Neural progenitor cell (in vitro differentiated cells): ENCODE measurements at regions not wholly inside any gene's neighbourhood (a gene's known extent, or its start where the extent isn't known, plus 50 kb on each side); places are given as distances from the start of the nearest gene placed in this dataset.
A peak's percentile ranks its signal among the peaks of the same experiment; 100 is the strongest.

Experiments used
- DNase-seq: peaks from one replicate; pipeline ENCODE4 v3.0.0-alpha.2; 2016; ENCODE audit warnings: low spot score
- H2AFZ ChIP-seq: fragments of 200-600 bp; sonication (generic); replicated peaks from 2 replicates; pipeline ENCODE4 v1.6.1; 2016; ENCODE audit warnings: antibody characterized with exemption
- H3F3A ChIP-seq: fragments of 200-600 bp; sonication (generic); 2 replicates; pipeline ENCODE4 v1.6.1; 2016; ENCODE audit warnings: antibody characterized with exemption, low read depth
- H3K27ac ChIP-seq: fragments of 200-600 bp; sonication (generic); 2 replicates; pipeline ENCODE4 v1.5.1; 2016; ENCODE audit warnings: mild to moderate bottlenecking
- H3K27me3 ChIP-seq: fragments of 200-600 bp; sonication (generic); 2 replicates; pipeline ENCODE4 v1.6.1; 2016; ENCODE audit warnings: mild to moderate bottlenecking, moderate library complexity
- H3K36me3 ChIP-seq: fragments of 200-600 bp; sonication (generic); 2 replicates; pipeline ENCODE4 v1.5.1; 2016
- H3K4me1 ChIP-seq: fragments of 200-600 bp; sonication (generic); 2 replicates; pipeline ENCODE4 v1.6.1; 2016; ENCODE audit warnings: mixed run types
- H3K4me2 ChIP-seq: fragments of 200-600 bp; sonication (generic); 2 replicates; pipeline ENCODE4 v1.6.1; 2016
- H3K4me3 ChIP-seq: fragments of 200-600 bp; sonication (generic); 2 replicates; pipeline ENCODE4 v1.5.1; 2016
- H3K79me2 ChIP-seq: fragments of 200-600 bp; sonication (generic); 2 replicates; pipeline ENCODE4 v1.6.1; 2016; ENCODE audit warnings: low read depth
- H3K9ac ChIP-seq: fragments of 200-600 bp; sonication (generic); 2 replicates; pipeline ENCODE4 v1.6.1; 2016
- H3K9me3 ChIP-seq: fragments of 200-600 bp; sonication (generic); 2 replicates; pipeline ENCODE4 v1.5.1; 2016; ENCODE audit warnings: low read depth
- H4K20me1 ChIP-seq: fragments of 200-600 bp; sonication (generic); 2 replicates; pipeline ENCODE4 v1.6.1; 2016; ENCODE audit warnings: low read depth
- H3K27ac Mint-ChIP-seq: 3 replicates; pipeline ENCODE4 v1.8.0; 2021; ENCODE audit warnings: mixed read lengths
- H3K27me3 Mint-ChIP-seq: 2 replicates; pipeline ENCODE4 v1.8.0; 2022; ENCODE audit warnings: low read depth, mild to moderate bottlenecking, inconsistent platforms, moderate library complexity, mixed read lengths; ENCODE audit not compliant: insufficient read depth
- H3K36me3 Mint-ChIP-seq: 3 replicates; pipeline ENCODE4 v1.8.0; 2021; ENCODE audit warnings: mixed read lengths
- H3K4me1 Mint-ChIP-seq: 3 replicates; pipeline ENCODE4 v1.8.0; 2021; ENCODE audit warnings: mixed read lengths
- H3K4me3 Mint-ChIP-seq: 3 replicates; pipeline ENCODE4 v1.8.0; 2021; ENCODE audit warnings: mild to moderate bottlenecking, moderate library complexity, mixed read lengths
- H3K9me3 Mint-ChIP-seq: 3 replicates; pipeline ENCODE4 v1.8.0; 2020; ENCODE audit warnings: mixed read lengths
- EZH2 ChIP-seq: fragments of 200-600 bp; sonication (generic); IDR thresholded peaks from 2 replicates; pipeline ENCODE4 v1.6.1; 2017; ENCODE audit warnings: antibody characterized with exemption, mild to moderate bottlenecking, moderate library complexity
- EZH2phosphoT487 ChIP-seq: fragments of 200-600 bp; sonication (generic); IDR thresholded peaks from 2 replicates; pipeline ENCODE4 v1.6.1; 2017; ENCODE audit warnings: antibody characterized with exemption
- TF ChIP-seq, protein P1 (sequence below): fragments of 200-600 bp; sonication (generic); IDR thresholded peaks from 2 replicates; pipeline ENCODE4 v1.5.1; 2017; ENCODE audit warnings: antibody characterized with exemption, mild to moderate bottlenecking

- H3K9me3 ChIP-seq, result no peaks in the 10 kb centered on the region
- H3K79me2 ChIP-seq, result no peaks in the 10 kb centered on the region
- H3K4me2 ChIP-seq, result no peak overlapping the region
- no peaks in the 10 kb centered on the region for H4K20me1 ChIP-seq
- Mint-ChIP-seq H3K4me3 (no peak overlapping the region), H3K4me1 (peaks cover 19% of the 10 kb centered on the region), H3K27me3 (peaks cover 3% of the 10 kb centered on the region), H3K27ac (no peak overlapping the region), H3K9me3 (no peaks in the 10 kb centered on the region), H3K36me3 (no peaks in the 10 kb centered on the region)
- H3K9ac ChIP-seq, result no peak overlapping the region
- peaks cover 14% of the 10 kb centered on the region for H3F3A ChIP-seq
- H3K36me3 ChIP-seq, result no peaks in the 10 kb centered on the region
- H3K27me3 ChIP-seq, result no peaks in the 10 kb centered on the region
- no peak overlapping the region for H2AFZ ChIP-seq
- no peak for DNase-seq
- TF ChIP-seq EZH2phosphoT487 (no peak), EZH2 (no peak)
- TF ChIP-seq, protein P1, sequence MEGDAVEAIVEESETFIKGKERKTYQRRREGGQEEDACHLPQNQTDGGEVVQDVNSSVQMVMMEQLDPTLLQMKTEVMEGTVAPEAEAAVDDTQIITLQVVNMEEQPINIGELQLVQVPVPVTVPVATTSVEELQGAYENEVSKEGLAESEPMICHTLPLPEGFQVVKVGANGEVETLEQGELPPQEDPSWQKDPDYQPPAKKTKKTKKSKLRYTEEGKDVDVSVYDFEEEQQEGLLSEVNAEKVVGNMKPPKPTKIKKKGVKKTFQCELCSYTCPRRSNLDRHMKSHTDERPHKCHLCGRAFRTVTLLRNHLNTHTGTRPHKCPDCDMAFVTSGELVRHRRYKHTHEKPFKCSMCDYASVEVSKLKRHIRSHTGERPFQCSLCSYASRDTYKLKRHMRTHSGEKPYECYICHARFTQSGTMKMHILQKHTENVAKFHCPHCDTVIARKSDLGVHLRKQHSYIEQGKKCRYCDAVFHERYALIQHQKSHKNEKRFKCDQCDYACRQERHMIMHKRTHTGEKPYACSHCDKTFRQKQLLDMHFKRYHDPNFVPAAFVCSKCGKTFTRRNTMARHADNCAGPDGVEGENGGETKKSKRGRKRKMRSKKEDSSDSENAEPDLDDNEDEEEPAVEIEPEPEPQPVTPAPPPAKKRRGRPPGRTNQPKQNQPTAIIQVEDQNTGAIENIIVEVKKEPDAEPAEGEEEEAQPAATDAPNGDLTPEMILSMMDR, result no peak
- peaks cover 20% of the 10 kb centered on the region for H3K4me1 ChIP-seq
- no peak overlapping the region for H3K27ac ChIP-seq
- H3K4me3 ChIP-seq, result no peak overlapping the region
Observed at GRCh38 chr2:67646714-67647333, 249.7 kb downstream of the ETAA1 start.

GRCh38 chr2:67649331-67650261, 252.5 kb downstream of the ETAA1 start:
- peaks cover 20% of the 10 kb centered on the region for H3K4me1 ChIP-seq
- H2AFZ ChIP-seq, result peak overlapping the region; percentile 63
- H3K9me3 Mint-ChIP-seq, result no peaks in the 10 kb centered on the region
- no peak overlapping the region for H3K9ac ChIP-seq
- H3K79me2 ChIP-seq, result no peaks in the 10 kb centered on the region
- H3K27ac Mint-ChIP-seq, result no peak overlapping the region
- no peaks in the 10 kb centered on the region for H3K36me3 Mint-ChIP-seq
- H3K4me1 Mint-ChIP-seq, result peaks cover 19% of the 10 kb centered on the region
- no peak for DNase-seq
- TF ChIP-seq EZH2phosphoT487 (no peak), EZH2 (no peak)
- TF ChIP-seq, protein P1, result no peak
- no peak overlapping the region for H3K27ac ChIP-seq
- no peaks in the 10 kb centered on the region for H3K27me3 ChIP-seq
- H3K4me2 ChIP-seq, result peak overlapping the region; percentile 42
- H3K36me3 ChIP-seq, result no peaks in the 10 kb centered on the region
- H3F3A ChIP-seq, result peaks cover 14% of the 10 kb centered on the region
- no peaks in the 10 kb centered on the region for H4K20me1 ChIP-seq
- H3K4me3 ChIP-seq, result no peak overlapping the region
- H3K27me3 Mint-ChIP-seq, result peaks cover 3% of the 10 kb centered on the region
- H3K9me3 ChIP-seq, result no peaks in the 10 kb centered on the region
- no peak overlapping the region for H3K4me3 Mint-ChIP-seq

DNA sequence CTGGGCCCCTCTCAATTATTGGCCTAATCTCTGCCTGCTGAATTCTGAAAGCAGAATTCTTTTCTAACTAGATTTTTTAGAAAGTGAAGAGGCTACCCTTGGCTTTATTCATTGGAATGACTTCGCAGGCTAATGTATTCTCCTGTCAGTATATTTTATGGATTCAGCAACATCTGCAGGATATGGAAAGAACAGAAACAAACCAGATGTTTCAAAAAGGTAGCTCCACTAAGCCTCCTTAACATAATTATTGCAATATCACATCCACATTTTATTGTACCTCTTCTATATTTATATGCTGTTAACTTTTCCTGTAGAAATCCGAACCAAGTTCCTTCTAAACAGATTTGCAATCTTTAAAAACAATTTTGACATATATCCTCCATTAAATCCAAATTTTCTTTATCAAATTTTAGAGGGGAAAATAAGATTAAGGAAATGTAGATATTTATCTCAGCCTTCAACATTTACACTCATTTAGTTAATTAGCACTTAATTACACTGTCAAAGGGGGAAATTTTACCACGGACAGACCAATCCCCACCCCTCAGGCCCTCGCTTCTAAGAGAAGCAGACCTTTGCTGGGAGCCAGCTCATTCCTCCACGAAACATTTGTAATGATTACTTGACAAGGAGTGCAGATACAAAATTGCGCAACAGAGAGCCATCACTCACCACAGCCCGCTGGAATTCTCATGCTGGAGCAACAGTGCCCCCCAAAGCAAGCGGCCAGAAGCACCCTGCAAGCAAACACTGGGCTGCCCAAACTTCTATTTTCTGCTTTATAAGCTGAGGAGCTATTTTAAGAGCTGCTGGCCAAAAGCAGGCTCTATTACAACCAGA, 253.4 kb downstream of the ETAA1 start:
- Histone ChIP-seq H3F3A (peaks cover 14% of the 10 kb centered on the region), H4K20me1 (no peaks in the 10 kb centered on the region), H3K36me3 (no peaks in the 10 kb centered on the region), H3K4me1 (peaks cover 20% of the 10 kb centered on the region), H3K4me2 (peak overlapping the region; percentile 42), H3K9ac (no peak overlapping the region), H3K4me3 (no peak overlapping the region), H3K27ac (no peak overlapping the region), H3K27me3 (no peaks in the 10 kb centered on the region), H3K79me2 (no peaks in the 10 kb centered on the region), H2AFZ (peak overlapping the region; percentile 81), H3K9me3 (no peaks in the 10 kb centered on the region)
- TF ChIP-seq, protein P1, result peak; percentile 78
- TF ChIP-seq EZH2 (no peak), EZH2phosphoT487 (no peak)
- peak; percentile 80 for DNase-seq
- no peak overlapping the region for H3K27ac Mint-ChIP-seq
- no peaks in the 10 kb centered on the region for H3K36me3 Mint-ChIP-seq
- no peaks in the 10 kb centered on the region for H3K9me3 Mint-ChIP-seq
- H3K27me3 Mint-ChIP-seq, result peaks cover 3% of the 10 kb centered on the region
- no peak overlapping the region for H3K4me3 Mint-ChIP-seq
- peaks cover 19% of the 10 kb centered on the region for H3K4me1 Mint-ChIP-seq
